Tibial artery (tissue), 4 donors: ENCODE measurements at regions not wholly inside any gene's neighbourhood (a gene's known extent, or its start where the extent isn't known, plus 50 kb on each side); places are given as distances from the start of the nearest gene placed in this dataset.

ENCODE experiments used
- DNase-seq, 2 donors: peaks; one replicate each; pipeline ENCODE4 v3.0.0-alpha.2; 2019
- H3K27ac ChIP-seq, 2 donors: fragments of 200-600 bp; sonication (generic) in 1 of 2; 1 replicate in 1 of 2; 2 replicates in 1 of 2; pipeline ENCODE4 v1.5.1; 2018 to 2019; ENCODE audit warnings: mild to moderate bottlenecking in 1 of 2
- H3K27me3 ChIP-seq, 2 donors: fragments of 200-600 bp; sonication (generic) in 1 of 2; one replicate each; pipeline versions ENCODE4 v1.5.1 to v1.6.0; 2016 to 2019
- H3K36me3 ChIP-seq, 3 donors: fragments of 200-600 bp; sonication (generic) in 2 of 3; one replicate each; pipeline ENCODE4 v1.5.1; 2016 to 2019; ENCODE audit warnings: mild to moderate bottlenecking in 2 of 3
- H3K4me1 ChIP-seq, 4 donors: fragments of 200-600 bp; sonication (generic) in 2 of 4; 1 replicate in 3 of 4; 2 replicates in 1 of 4; pipeline ENCODE4 v1.5.1; 2016 to 2019
- H3K4me3 ChIP-seq, 2 donors: fragments of 200-600 bp; sonication (generic) in 1 of 2; 1 replicate in 1 of 2; 2 replicates in 1 of 2; pipeline ENCODE4 v1.5.1; 2018 to 2019; ENCODE audit warnings: mild to moderate bottlenecking in 2 of 2
- H3K9me3 ChIP-seq, 3 donors: fragments of 200-600 bp; sonication (generic) in 1 of 3; one replicate each; pipeline ENCODE4 v1.5.1; 2016 to 2019
- CTCF ChIP-seq, 2 experiments: fragments of 200-600 bp in 1 of 2; fragments of 450-650 bp in 1 of 2; IDR thresholded peaks; one replicate each; pipeline ENCODE4 v1.5.1; 2017 to 2019; ENCODE audit warnings: antibody characterized with exemption in 2 of 2, mild to moderate bottlenecking in 1 of 2, moderate library complexity in 1 of 2
- intact Hi-C: fragments of 100-400 bp; cut with DNase I; formaldehyde crosslinking; loops from one replicate; pipeline ENCODE4 v1.15.0; 2023; ENCODE audit warnings: low total_unique reads

- no peak for DNase-seq
- Histone ChIP-seq H3K27me3 (no peaks in the 10 kb centered on the region), H3K4me3 (no peak overlapping the region), H3K9me3 (no peaks in the 10 kb centered on the region), H3K4me1 (peaks cover 0 to 28% (median 23%) of the 10 kb centered on the region in 4 donors), H3K36me3 (no peaks in the 10 kb centered on the region), H3K27ac (peak overlapping the region; percentile 19 to 68)
- TF ChIP-seq CTCF (IDR thresholded peaks at IDR 0.05) = no peak
- intact Hi-C loops = no loop called here
These were observed 316.3 kb downstream of the NUAK1 start for GRCh38 chr12:105822131-105823105.

- no peak overlapping the region for H3K27ac ChIP-seq
- no peak overlapping the region for H3K4me3 ChIP-seq
- TF ChIP-seq CTCF (IDR thresholded peaks at IDR 0.05) = no peak
- intact Hi-C loops = no loop called here
- DNase-seq = no peak
- no peaks in the 10 kb centered on the region for H3K9me3 ChIP-seq
- no peaks in the 10 kb centered on the region for H3K27me3 ChIP-seq
- H3K36me3 ChIP-seq = no peaks in the 10 kb centered on the region
- H3K4me1 ChIP-seq = peaks cover 0 to 28% (median 23%) of the 10 kb centered on the region in 4 donors
These were observed 314.9 kb downstream of the NUAK1 start for GRCh38 chr12:105823810-105824209.

- no peak for TF ChIP-seq CTCF (IDR thresholded peaks at IDR 0.05)
- H3K36me3 ChIP-seq = no peaks in the 10 kb centered on the region
- H3K4me1 ChIP-seq = peaks cover 0 to 26% (median 21%) of the 10 kb centered on the region in 4 donors
- no peak overlapping the region for H3K4me3 ChIP-seq
- intact Hi-C loops = no loop called here
- no peaks in the 10 kb centered on the region for H3K9me3 ChIP-seq
- DNase-seq = no peak
- no peaks in the 10 kb centered on the region for H3K27me3 ChIP-seq
- H3K27ac ChIP-seq = no peak overlapping the region
These were observed 313.6 kb downstream of the NUAK1 start for GRCh38 chr12:105825141-105825540.

GRCh38 chr12:105831372-105831771 is 307.4 kb downstream of the NUAK1 start:
- Histone ChIP-seq H3K36me3 (no peaks in the 10 kb centered on the region), H3K27me3 (no peaks in the 10 kb centered on the region), H3K27ac (no peak overlapping the region), H3K4me1 (peaks cover 0 to 25% (median 19%) of the 10 kb centered on the region in 4 donors), H3K4me3 (no peak overlapping the region), H3K9me3 (no peaks in the 10 kb centered on the region)
- intact Hi-C loops = loop anchor here (5.0 kb wide), 1 partner anchor 1306 kb away; no protein-coding TSS in a partner anchor
- no peak for TF ChIP-seq CTCF (IDR thresholded peaks at IDR 0.05)
- DNase-seq = no peak

GRCh38 chr12:105832021-105832420 is 306.7 kb downstream of the NUAK1 start:
- Histone ChIP-seq H3K9me3 (no peaks in the 10 kb centered on the region), H3K4me3 (no peak overlapping the region), H3K4me1 (peaks cover 0 to 25% (median 19%) of the 10 kb centered on the region in 4 donors), H3K27ac (no peak overlapping the region), H3K36me3 (no peaks in the 10 kb centered on the region), H3K27me3 (no peaks in the 10 kb centered on the region)
- no peak for DNase-seq
- intact Hi-C loops = loop anchor here (5.0 kb wide), 1 partner anchor 1305 kb away; no protein-coding TSS in a partner anchor
- TF ChIP-seq CTCF (IDR thresholded peaks at IDR 0.05) = no peak
